Right renal cortex interstitium (tissue), 3 donors: ENCODE measurements at regions not wholly inside any gene's neighbourhood (a gene's known extent, or its start where the extent isn't known, plus 50 kb on each side); places are given as distances from the start of the nearest gene placed in this dataset.

Experiments used
- DNase-seq, 3 donors: peaks; one replicate each; pipeline ENCODE4 v3.0.0-alpha.2; 2013; ENCODE audit warnings: low read depth in 3 of 3, low spot score in 2 of 3

DNA sequence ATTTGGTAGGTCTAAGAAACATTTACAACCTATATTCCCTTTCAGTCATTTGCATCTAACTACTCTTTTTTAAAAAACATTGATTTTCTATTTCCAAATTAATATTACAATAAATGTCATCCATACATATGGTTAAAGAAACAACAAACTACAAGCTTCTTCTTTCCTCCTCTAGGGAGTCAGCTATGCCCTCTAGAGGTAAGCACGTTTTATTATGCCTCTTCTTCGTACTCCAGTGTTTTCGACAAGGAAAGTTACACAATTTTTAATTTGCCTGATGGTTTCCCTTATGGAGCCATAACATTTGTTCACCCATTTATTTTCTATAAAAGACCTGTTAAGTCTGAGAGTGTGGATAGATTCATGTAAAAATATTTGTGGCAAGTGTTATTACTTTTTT is 183.4 kb upstream of the CDH7 start:
- DNase-seq = peak in 1 of 3 donors; percentile 2

DNA sequence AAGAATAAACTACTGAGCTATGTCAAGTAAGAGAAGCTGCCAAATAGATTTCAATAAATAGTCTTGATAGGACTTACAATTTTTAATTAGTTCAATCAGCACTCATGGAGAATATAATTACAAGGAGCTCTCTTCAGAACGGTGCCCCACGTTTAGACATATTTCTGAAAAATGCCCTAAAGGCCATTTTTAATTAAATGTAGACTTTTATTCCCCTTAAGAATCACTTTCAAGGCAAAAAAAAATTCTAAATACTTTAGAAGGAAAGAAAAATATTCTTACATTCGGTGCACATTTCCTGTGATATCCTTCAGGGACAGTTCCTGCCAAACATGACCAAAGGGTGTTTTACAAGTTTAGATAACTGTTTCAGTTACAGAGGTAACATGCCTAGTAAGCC is 202.5 kb upstream of the CDH7 start:
- no peak for DNase-seq

DNA sequence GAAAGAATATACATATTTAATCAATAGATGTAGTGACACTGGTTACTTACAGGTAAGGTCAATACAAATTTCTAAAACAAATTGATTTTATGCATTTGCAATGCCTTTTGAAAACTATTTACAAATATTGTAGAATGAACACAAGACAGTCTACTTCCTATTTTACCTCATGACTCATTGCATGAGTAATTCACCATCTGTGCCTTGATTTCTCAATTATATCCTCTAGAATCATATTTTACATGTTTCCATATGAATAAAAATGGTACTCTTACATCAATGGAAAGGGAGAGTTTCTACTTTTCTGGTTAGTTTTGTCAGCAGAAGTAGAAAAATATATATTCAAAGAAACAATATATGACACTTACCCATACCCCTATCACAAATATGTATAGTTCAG is 203.8 kb upstream of the CDH7 start:
- DNase-seq = no peak

DNA sequence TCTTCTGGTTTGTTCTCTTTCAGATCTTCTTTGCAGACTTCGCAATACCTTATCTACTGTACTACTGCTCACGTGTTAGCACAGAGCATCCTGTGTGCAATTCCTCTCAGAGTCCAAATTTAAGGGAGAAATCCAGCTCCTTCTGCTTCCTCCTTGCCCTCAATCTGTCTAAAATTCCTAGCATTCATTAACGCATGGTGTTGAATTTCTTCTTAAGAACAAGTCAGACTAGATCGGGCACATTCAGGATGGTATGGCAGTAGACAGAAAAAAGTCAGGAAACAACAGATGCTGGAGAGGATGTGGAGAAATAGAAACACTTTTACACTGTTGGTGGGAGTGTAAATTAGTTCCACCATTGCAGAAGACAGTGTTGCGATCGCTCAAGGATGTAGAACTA is 206.1 kb upstream of the CDH7 start:
- DNase-seq = no peak

DNA sequence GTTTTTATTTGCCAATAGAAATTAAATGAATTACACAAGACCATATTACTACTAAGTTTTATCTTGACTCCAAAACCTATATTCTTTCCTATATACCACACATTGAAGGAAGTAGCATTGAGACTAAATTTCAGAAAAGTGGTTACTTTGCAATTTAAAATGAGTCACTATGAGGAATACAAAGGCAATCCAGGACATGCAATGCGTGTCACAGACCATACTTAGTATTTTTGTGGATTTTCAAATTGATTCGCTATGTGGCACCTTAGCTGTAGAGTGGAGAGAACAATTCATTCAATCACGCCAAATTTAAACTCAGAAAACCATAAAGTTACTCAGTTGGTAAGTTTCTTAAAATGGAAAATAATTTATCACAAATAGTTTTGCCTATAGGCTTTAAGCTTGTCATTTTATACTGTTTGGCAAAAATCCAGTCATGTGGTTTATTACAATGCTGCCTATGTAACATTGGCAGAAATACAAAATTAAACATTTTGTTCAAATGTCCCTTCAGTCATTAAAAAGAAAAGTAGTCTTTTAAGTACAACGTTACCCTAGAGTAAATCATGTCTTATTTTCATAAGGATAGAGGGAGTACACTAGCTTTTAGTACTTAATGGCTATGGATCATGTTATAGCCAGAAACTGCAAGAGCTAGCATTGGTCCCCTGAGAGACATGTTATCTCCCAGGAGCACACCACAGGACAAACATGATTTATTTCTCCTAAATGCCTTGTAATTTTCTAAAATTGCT is 222.8 kb upstream of the CDH7 start:
- DNase-seq = peak; percentile 31 to 43 (median 33)

DNA sequence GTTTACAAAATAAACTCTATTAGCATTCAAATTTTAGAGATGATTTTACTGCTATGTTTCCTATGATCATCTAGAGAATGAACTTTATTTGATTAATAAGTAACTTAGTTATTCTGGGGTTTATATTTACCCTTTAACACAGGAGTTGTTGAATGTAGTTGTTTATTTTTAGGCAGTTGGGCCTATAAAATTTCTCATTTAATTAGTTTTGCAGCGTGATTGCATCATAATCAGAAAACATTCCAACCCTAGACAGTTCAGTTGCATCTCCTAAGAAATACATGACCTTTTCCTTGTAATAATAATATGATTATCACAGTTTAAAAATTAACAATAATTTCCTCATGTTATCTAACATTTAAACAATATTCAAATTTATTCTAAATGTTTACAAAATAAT is 224.7 kb upstream of the CDH7 start:
- no peak for DNase-seq

DNA sequence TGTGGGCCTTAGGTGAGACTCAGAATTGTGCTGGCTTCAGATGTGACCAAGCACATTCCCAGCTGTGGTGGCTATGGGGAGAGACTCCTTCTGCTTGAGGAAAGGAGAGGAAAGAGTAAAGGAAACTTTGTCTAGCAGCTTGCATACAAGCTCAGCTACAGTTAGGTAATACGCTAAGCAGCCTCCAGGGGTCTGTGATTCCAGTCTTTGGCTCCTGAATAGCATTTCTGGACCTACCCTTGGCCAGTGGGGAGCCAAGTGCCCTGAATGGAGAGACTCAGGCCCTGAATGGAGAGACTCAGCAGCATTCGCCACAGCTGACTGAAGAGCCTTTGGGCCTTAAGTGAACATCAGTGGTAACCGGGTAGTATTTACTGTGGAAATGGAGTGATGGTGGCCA is 227.4 kb upstream of the CDH7 start:
- DNase-seq = no peak

DNA sequence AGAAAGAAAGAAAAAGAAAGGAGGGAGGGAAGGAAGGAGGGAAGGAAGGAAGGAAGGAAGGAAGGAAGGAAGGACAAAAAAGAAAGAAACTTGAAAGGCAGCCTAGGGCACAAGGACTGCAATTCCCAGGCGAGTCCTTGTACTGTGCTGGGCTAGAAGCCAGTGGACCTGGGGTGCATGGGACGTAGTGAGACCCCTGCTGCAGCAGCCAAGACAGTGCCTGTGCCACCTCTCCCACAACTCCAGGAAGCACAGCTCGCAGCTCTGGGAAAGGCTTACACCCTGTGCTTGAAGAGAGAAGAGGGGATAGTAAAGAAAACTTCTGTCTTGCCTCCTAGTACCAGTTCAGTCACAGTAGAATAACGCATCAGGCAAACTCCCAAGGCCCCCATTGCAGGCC is 227.9 kb upstream of the CDH7 start:
- DNase-seq = no peak

DNA sequence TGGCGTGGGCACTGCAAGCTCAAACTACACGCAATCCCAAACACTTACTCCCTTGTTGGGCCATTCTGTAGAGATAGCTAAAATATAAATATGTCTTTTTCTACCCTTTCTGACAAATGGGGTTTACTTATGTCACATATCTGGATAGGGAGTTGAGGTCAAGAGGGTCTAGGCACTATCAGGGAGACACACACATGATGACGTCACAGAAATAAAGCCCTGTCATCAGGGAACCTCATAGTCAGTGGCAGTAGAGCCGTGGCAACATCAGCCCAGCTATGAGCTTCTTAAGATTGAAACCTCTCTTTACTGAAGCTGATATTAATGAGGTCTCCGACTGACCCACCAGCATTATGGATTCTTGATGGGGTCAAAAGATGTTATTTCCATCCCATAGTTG is 234.6 kb upstream of the CDH7 start:
- DNase-seq = no peak

DNA sequence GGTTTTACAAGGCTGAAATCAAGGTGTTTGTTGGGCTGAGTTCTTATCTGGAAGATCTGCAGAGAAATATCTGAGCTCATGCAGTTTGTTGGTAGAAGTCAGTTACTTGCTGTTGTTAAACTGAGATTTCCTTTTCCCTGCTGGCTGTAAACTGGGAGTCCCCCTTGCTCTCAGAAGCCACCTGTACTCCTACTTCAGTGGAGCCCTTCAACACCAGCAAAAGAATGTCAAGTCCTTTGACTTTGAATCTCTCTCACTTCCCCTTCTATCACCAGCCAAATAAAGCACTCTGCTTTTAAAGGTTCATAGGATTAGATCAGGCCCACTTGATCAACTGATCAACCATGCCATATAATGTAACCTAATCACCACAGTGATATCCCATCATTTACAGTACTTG is 252.2 kb upstream of the CDH7 start:
- DNase-seq = no peak

DNA sequence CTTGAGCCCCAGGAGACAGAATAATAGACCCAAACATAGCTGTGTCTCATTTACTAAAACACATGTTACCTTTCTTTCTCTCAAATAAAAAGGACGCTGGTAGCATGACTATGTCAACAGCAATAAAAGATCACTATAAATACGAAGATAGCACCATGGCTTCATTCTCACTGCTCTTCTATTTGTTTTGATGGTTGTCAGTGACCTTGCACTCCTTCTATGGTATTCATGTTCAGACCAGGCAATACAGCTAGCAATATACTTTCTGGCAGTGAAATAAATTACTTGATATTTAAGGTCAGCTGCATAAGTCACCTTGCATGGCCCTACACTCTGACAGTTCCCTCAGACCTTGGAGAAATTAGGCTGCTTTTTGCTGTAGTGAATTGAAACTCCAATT is 263.2 kb upstream of the CDH7 start:
- no peak for DNase-seq

DNA sequence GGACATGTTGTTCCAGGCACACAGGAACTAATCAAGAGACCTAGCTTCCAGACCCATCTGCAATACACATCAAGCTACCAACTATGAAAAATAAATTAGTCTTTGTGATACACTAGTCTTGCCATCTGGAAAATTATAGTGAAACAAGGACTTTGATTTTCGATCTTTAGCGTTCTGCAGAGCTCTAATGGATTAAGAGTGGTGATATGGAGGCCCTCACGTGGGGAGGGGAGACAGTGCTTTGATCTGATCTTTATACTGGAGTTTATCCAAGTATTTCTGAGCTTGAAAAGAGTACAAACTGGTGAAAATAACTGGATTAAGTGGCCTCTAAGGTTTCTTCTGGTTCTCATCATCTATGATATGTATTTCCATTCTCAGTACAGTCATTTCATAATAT is 273.4 kb upstream of the CDH7 start:
- no peak for DNase-seq

DNA sequence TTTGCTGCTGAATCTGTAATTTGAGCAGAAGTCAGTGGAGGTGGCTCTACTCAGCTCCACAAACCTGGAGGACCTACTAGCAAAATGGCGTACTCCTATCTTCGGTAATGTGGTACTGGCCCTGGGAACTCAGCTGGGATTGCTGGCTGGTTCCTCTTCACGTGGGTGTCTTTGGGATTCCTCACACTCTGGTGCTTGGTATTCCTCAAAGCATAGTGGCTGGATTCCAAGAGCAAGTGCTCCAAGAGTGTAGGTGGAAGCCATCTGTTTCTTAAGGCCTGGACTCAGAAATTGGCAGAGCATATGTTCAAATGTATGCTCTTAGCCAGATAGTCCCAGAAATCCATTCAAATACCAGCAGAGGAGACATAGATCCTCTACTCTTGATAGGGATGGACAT is 281.9 kb upstream of the CDH7 start:
- no peak for DNase-seq

DNA sequence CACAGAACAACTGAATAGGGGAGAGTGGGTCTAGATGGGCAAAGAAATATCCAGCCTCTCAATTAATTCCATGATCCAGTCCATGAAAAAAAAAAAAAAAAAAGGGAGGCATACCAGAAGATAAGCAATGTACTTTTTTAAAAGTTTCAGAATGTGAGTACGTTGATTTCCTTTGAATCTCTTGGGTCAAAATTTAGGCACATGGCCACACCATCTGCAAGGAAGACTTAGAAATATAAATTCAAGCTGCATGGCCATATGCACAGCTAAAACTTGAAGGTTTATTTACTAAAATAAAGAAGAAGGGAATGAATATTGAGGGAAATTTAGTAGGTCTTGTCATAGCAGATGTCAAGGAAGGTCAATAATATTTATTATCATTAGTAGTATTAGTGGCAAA is 286.5 kb upstream of the CDH7 start:
- DNase-seq = no peak

DNA sequence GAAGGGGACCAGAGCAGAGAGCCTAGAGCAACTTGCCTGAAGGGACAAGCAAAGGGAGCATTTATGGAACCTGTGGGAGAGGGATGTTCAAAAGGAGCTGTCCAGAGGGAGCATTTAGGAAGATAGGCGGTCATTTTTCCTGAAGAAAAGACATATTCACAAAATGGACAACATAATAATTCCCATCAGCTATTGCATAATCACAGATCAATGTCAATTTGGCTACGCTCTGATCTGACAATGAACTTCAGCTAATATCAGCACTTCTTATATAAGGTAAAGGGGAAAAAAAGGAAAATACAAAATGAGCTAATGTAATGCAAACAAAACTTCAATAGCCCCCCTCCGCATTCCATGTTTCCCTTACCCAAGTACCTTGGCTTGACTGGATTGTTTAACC is 291.1 kb upstream of the CDH7 start:
- DNase-seq = no peak

DNA sequence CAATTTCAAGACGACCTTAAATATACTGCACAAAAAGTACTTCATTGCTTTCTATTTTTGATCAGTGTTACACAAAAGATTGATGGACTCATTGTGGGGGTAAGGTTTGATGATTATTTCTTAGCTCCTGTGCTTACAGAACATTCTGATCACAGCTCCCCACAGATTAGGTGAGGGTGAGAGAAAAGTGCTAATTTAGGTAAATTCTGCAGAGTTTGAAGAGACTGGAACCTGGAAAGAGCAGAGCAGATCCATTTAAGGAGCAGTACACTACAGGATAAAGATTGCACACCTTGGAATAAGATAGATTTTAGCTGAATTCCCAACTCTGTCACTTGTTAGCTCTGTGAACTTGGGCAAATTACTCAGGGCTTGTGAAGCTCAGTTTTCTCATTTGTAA is 291.9 kb upstream of the CDH7 start:
- DNase-seq = no peak

DNA sequence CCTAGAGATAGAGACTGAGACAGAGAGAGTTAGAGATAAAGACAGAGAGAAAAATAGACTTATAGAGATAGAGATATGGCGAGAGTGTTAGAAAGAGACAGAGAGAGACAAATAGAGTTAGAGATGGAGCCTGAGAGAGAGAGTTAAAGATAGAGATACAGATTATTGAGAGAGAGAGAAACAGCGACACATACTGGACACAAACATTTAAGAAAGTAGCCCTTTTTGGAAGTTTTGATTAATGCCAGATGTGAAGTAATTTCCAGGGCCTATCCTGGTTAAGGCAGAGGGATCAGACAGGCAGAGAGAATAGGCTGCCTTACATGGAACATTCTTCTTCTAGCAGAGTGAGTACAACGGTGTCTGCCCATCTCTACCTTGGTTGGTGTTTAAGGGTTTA is 311.6 kb upstream of the CDH7 start:
- DNase-seq = no peak

DNA sequence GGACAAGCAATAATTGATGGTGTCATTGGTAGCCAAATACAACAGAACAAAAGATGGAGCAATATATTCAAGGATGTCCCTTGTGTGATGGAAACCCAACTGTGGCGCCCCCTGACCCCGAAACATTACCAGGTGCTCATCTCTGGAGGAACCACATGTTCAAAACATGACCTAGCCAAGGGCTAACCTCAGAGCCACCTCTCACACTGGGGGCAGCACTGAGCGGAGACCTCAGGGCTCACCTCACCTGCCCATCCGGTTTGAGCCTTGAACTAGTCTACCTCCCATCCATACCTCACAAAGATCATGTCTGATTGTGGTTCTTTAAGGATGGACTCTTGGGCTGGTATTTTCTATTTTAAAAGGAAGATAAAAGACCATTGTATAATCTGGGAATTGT is 314.4 kb upstream of the CDH7 start:
- DNase-seq = no peak

DNA sequence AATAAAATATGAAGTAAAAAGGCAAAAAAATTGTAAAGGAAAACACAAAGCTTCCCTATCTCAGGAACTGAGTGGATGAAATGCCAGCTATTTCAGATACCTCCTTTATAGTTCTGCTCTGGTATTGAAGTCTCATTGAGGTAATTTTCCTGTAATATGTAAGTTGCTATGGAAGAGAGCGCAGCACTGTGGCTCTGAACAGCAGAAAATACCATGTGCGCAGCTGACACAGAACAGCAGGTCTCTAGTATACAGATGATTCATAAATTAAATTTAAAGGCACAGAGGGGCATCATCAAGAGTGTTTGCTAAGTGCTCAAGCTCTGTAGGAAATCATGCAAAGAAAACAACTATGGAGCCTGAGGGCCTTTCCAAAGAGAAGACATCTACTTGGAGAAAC is 315.3 kb upstream of the CDH7 start:
- no peak for DNase-seq

DNA sequence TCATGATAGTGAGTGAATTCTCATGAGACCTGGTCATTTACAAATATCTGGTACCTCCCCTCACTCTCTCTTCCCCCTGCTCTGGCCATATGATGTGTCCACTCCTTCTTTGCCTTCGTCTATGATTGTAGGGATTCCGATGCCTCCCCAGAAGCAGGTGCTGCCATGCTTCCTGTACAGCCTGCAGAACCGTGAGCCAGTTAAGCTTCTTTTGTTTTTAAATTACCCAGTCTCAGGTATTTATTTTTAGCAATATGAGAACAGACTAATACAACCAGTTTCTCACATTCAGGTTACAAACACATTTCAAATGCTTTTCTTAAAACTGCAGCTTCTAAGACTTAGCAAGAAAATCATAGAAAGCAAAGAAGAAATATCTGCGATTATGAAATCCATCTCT is 321.2 kb upstream of the CDH7 start:
- no peak for DNase-seq

DNA sequence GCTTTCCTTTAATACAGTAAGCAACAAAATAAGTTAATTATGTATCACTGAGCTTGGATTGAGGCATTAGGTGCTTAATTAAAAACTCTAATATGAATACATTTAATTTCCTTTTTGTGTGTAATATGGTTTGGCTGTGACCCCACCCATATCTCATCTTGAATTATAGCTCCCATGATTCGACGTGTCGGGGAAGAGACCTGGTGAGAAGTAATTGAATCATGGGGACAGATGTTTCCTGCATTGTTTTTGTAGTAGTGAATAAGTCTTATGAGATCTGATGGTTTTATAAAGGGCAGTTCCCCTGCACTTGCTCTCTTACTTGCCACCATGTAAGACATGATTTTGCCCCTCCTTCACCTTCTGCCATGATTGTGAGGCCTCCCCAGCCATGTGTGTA is 325.4 kb upstream of the CDH7 start:
- DNase-seq = no peak

DNA sequence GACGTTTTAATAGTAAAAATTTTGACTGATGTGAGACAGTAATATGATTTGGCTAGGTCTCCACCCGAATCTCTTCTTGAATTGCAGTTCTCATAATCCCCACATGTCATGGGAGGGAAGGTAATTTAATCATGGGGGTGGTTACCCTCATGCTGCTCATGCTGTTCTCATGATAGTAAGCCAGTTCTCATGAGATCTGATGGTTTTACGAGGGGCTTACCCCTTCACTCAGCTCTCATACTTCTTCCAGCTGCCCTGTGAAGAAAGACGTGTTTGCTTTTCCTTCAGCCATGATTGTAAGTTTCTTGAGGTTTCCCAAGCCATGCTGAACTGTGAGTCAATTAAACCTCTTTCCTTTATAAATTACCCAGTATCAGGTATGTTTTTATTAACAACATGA is 327.0 kb upstream of the CDH7 start:
- DNase-seq = peak in 1 of 3 donors; percentile 2

DNA sequence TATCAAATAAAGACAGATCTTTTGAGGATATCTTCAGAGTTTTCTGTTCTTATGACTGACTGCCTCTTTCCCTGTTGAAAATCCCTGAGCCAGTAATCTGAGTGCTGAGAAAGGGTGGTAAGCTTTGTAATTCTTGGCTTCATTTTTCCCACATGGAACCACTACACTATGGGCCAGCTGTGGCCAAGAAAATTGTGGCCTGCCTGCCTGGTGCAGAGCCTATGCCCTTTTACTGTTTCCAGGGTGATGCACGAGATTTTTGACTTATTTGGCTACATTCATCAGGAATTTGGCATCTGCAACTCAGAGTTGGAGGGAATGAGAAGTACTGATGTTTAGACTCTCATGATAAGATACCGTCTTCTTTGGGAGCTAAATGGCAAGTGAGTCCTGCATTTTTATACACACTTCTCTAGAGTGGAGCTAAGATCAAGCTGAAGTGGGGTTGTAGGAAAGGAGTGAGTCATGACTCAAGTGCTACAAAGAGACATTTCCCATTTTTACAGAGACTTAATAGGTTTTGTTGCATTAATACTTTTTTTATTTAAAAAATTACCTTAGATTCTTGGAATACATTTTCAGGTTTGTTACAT is 328.2 kb upstream of the CDH7 start:
- DNase-seq = no peak
